Spleen (tissue), 11 donors: ENCODE measurements at regions not wholly inside any gene's neighbourhood (a gene's known extent, or its start where the extent isn't known, plus 50 kb on each side); places are given as distances from the start of the nearest gene placed in this dataset.

Experiments used
- DNase-seq: peaks from one replicate; pipeline ENCODE4 v3.0.0-alpha.2; 2020
- H3K27ac ChIP-seq, 8 donors: fragments of 200-600 bp; sonication (generic) in 7 of 8; 1 replicate in 4 of 8; 2 replicates in 4 of 8; pipeline versions ENCODE4 v1.5.0 to v1.8.0; 2016 to 2021; ENCODE audit warnings: inconsistent platforms in 4 of 8, mild to moderate bottlenecking in 4 of 8, moderate library complexity in 1 of 8
- H3K27me3 ChIP-seq, 7 donors: fragments of 200-600 bp; sonication (generic) in 6 of 7; replicated peaks in 1 of 7; 1 replicate in 4 of 7; 2 replicates in 3 of 7; pipeline versions ENCODE4 v1.5.0 to v1.8.0; 2016 to 2021; ENCODE audit warnings: inconsistent platforms in 3 of 7, mild to moderate bottlenecking in 1 of 7
- H3K36me3 ChIP-seq, 6 donors: fragments of 200-600 bp; sonication (generic) in 5 of 6; 1 replicate in 4 of 6; 2 replicates in 2 of 6; pipeline versions ENCODE4 v1.5.0 to v1.8.0; 2016 to 2021; ENCODE audit warnings: inconsistent platforms in 2 of 6
- H3K4me1 ChIP-seq, 6 donors: fragments of 200-600 bp; sonication (generic) in 5 of 6; 1 replicate in 3 of 6; 2 replicates in 3 of 6; pipeline versions ENCODE4 v1.5.0 to v1.8.0; 2016 to 2021; ENCODE audit warnings: inconsistent platforms in 3 of 6
- H3K4me3 ChIP-seq, 8 donors: fragments of 200-600 bp; sonication (generic) in 7 of 8; 1 replicate in 4 of 8; 2 replicates in 4 of 8; pipeline versions ENCODE4 v1.5.0 to v1.8.0; 2016 to 2021; ENCODE audit warnings: inconsistent platforms in 4 of 8, mild to moderate bottlenecking in 4 of 8, moderate library complexity in 2 of 8
- H3K9me3 ChIP-seq, 8 donors: fragments of 200-600 bp; sonication (generic) in 7 of 8; 1 replicate in 4 of 8; 2 replicates in 4 of 8; pipeline versions ENCODE4 v1.5.0 to v1.8.0; 2016 to 2021; ENCODE audit warnings: inconsistent platforms in 4 of 8
- POLR2A ChIP-seq, 3 donors: fragments of 450-650 bp; IDR thresholded peaks; one replicate each; pipeline ENCODE4 v1.5.1; 2017; ENCODE audit warnings: antibody characterized with exemption in 3 of 3, mild to moderate bottlenecking in 1 of 3
- POLR2AphosphoS5 ChIP-seq, 3 donors: sonication (generic); formaldehyde crosslinking; IDR thresholded peaks; one replicate each; pipeline ENCODE4 v1.5.1; 2017; ENCODE audit warnings: antibody characterized with exemption in 3 of 3
- WGBS, 5 donors: extraction: QIAGEN DNeasy Blood & Tissue Kit in 3 of 5; methylation state at CpG; one replicate each; pipeline versions ENCODE4 v1.1.5 to v1.1.7; 2013 to 2018; 5-methylcytosine and 5-hydroxymethylcytosine counted together
- intact Hi-C: fragments of 100-400 bp; cut with DNase I; formaldehyde crosslinking; loops from one replicate; pipeline ENCODE4 v1.15.0; 2023; ENCODE audit warnings: low total_unique reads
- TF ChIP-seq, protein P1 (sequence below), 11 experiments: fragments of 200-600 bp in 7 of 11; fragments of 450-650 bp in 4 of 11; sonication (generic) in 4 of 11; IDR thresholded peaks in 8 of 11; conservative IDR thresholded peaks in 3 of 11; 1 replicate in 7 of 11; 2 replicates in 4 of 11; pipeline versions ENCODE4 v1.4.0 to v1.8.0; 2016 to 2021; ENCODE audit warnings: antibody characterized with exemption in 11 of 11, inconsistent platforms in 4 of 11, mild to moderate bottlenecking in 1 of 11
- donor health status: healthy with polysubstance abuse.
- donor health status: DM: no; HTN: no; CAD: no; lungs with moderate emphysema.
- donor health status: DM: no; HTN: no; CAD: no.
- donor health status: Bipolar disorder and iron deficiency.
- donor health status: healthy.
- donor health status: DM: no; HTN: no; CAD: no.
- donor health status: DM: yes; HTN: yes; CAD: no.

- Histone ChIP-seq H3K36me3 (no peaks in the 10 kb centered on the region), H3K27ac (no peak overlapping the region), H3K4me1 (no peaks in the 10 kb centered on the region), H3K4me3 (no peak overlapping the region), H3K9me3 (peaks cover 0 to 48% (median 6%) of the 10 kb centered on the region in 8 donors), H3K27me3 (no peaks in the 10 kb centered on the region)
- 71 to 81% (median 76%) methylated on average over 6 of the region's 6 CpGs for WGBS, 5 donors
- intact Hi-C loops: no loop called here
- no peak for DNase-seq
- TF ChIP-seq POLR2AphosphoS5 (IDR thresholded peaks at IDR 0.05): no peak
- TF ChIP-seq, protein P1, sequence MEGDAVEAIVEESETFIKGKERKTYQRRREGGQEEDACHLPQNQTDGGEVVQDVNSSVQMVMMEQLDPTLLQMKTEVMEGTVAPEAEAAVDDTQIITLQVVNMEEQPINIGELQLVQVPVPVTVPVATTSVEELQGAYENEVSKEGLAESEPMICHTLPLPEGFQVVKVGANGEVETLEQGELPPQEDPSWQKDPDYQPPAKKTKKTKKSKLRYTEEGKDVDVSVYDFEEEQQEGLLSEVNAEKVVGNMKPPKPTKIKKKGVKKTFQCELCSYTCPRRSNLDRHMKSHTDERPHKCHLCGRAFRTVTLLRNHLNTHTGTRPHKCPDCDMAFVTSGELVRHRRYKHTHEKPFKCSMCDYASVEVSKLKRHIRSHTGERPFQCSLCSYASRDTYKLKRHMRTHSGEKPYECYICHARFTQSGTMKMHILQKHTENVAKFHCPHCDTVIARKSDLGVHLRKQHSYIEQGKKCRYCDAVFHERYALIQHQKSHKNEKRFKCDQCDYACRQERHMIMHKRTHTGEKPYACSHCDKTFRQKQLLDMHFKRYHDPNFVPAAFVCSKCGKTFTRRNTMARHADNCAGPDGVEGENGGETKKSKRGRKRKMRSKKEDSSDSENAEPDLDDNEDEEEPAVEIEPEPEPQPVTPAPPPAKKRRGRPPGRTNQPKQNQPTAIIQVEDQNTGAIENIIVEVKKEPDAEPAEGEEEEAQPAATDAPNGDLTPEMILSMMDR (IDR thresholded peaks at IDR 0.05 in 8 of 11, conservative IDR thresholded peaks at IDR 0.05 in 3 of 11): no peak
- no peak for TF ChIP-seq POLR2A (IDR thresholded peaks at IDR 0.05)
Observed at GRCh38 chr17:22443061-22443460, 750.7 kb downstream of the KCNJ18 start.

DNA sequence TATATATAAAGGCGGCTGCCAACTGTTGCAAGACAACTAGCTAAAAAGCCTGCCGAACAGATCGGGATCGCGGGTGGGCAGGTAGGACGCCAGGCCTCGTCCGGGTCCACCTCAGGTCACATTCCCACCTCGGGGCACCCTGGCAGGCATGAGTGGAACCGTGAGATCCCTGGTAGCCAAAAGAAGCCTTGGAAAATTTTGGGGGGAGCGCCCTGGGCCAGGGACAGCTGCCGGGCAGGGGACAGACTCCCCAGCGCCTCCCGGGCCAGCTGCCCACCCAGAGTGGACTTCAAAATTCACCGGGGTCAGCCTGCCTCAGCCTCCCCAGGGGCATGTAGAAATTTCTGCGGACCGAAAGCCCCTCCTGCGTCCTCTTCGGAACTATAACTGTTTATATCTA is 760.9 kb downstream of the KCNJ18 start:
- WGBS, 5 donors: 87 to 90% (median 89%) methylated on average over 18 to 19 of the region's 19 CpGs
- Histone ChIP-seq H3K4me3 (no peak overlapping the region), H3K36me3 (no peaks in the 10 kb centered on the region), H3K27me3 (no peaks in the 10 kb centered on the region), H3K4me1 (no peaks in the 10 kb centered on the region), H3K27ac (no peak overlapping the region), H3K9me3 (peaks cover 0 to 42% (median 23%) of the 10 kb centered on the region in 8 donors)
- intact Hi-C loops: no loop called here
- TF ChIP-seq, protein P1 (IDR thresholded peaks at IDR 0.05 in 8 of 11, conservative IDR thresholded peaks at IDR 0.05 in 3 of 11): no peak
- no peak for TF ChIP-seq POLR2A (IDR thresholded peaks at IDR 0.05)
- TF ChIP-seq POLR2AphosphoS5 (IDR thresholded peaks at IDR 0.05): no peak
- no peak for DNase-seq

- Histone ChIP-seq H3K9me3 (peaks cover 0 to 53% (median 29%) of the 10 kb centered on the region in 8 donors), H3K27ac (no peak overlapping the region), H3K4me1 (no peaks in the 10 kb centered on the region), H3K4me3 (no peak overlapping the region), H3K36me3 (no peaks in the 10 kb centered on the region), H3K27me3 (no peaks in the 10 kb centered on the region)
- TF ChIP-seq POLR2A (IDR thresholded peaks at IDR 0.05) (no peak), POLR2AphosphoS5 (IDR thresholded peaks at IDR 0.05) (no peak)
- TF ChIP-seq, protein P1 (IDR thresholded peaks at IDR 0.05 in 8 of 11, conservative IDR thresholded peaks at IDR 0.05 in 3 of 11): no peak
- DNase-seq: no peak
- WGBS, 5 donors: 72 to 77% (median 73%) methylated on average over 56 to 82 of the region's 82 CpGs
- intact Hi-C loops: no loop called here
Observed at GRCh38 chr17:22454070-22454999, 762.0 kb downstream of the KCNJ18 start.

DNA sequence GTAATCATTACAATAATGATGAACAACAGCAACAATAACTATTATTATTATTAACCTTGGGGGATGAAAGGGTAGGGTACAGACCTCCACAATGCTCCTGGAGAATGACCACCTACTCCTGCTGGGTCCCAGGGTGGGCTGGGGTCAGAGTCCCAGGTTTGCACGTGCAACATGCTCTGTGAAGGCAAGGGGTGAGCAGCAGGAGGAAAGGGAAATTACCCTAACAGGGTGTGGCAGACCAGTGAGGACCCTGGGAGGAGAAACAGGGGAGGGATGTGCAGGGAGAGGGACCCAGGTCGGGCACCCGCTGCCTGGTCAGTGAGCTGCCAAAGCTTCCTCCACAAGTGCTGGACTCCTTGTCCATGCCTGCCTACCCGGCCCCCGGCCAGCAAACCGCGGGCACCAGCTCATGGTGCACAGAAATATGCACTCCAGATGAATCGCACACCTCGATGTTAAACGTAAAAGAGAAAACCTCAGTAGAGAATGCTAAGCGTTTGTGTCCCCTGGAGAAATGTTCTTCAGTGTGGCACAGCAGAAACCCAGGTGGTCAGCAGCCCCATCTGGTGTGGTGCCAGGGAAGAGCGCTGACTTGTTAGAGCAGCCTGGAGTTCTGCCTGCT is 767.1 kb downstream of the KCNJ18 start:
- intact Hi-C loops: no loop called here
- H3K36me3 ChIP-seq: no peaks in the 10 kb centered on the region
- no peak overlapping the region for H3K4me3 ChIP-seq
- TF ChIP-seq, protein P1 (IDR thresholded peaks at IDR 0.05 in 8 of 11, conservative IDR thresholded peaks at IDR 0.05 in 3 of 11): no peak
- TF ChIP-seq POLR2AphosphoS5 (IDR thresholded peaks at IDR 0.05): no peak
- TF ChIP-seq POLR2A (IDR thresholded peaks at IDR 0.05): no peak
- H3K27ac ChIP-seq: no peak overlapping the region
- H3K27me3 ChIP-seq: no peaks in the 10 kb centered on the region
- 75 to 83% (median 81%) methylated on average over 11 to 12 of the region's 12 CpGs for WGBS, 5 donors
- no peak for DNase-seq
- H3K4me1 ChIP-seq: no peaks in the 10 kb centered on the region
- peaks cover 0 to 61% (median 27%) of the 10 kb centered on the region in 8 donors for H3K9me3 ChIP-seq
